Progenitor cell of endocrine pancreas (in vitro differentiated cells): ENCODE measurements at regions not wholly inside any gene's neighbourhood (a gene's known extent, or its start where the extent isn't known, plus 50 kb on each side); places are given as distances from the start of the nearest gene placed in this dataset.

Experiments used
- DNase-seq: peaks from one replicate; pipeline ENCODE4 v3.0.0; 2021; ENCODE audit warnings: low spot score; ENCODE audit not compliant: unreplicated experiment
- H3K27ac Mint-ChIP-seq: 2 replicates; pipeline ENCODE4 v1.8.0; 2021; ENCODE audit warnings: mild to moderate bottlenecking, moderate library complexity, mixed read lengths
- H3K27me3 Mint-ChIP-seq: 2 replicates; pipeline ENCODE4 v1.8.0; 2021; ENCODE audit warnings: mixed read lengths
- H3K36me3 Mint-ChIP-seq: 2 replicates; pipeline ENCODE4 v1.8.0; 2022; ENCODE audit warnings: mixed read lengths; ENCODE audit not compliant: insufficient read depth
- H3K4me1 Mint-ChIP-seq: 2 replicates; pipeline ENCODE4 v1.8.0; 2021; ENCODE audit warnings: low read depth, mixed read lengths
- H3K4me3 Mint-ChIP-seq: 2 replicates; pipeline ENCODE4 v1.8.0; 2021; ENCODE audit warnings: low read depth, mild to moderate bottlenecking, moderate library complexity, mixed read lengths
- H3K9me3 Mint-ChIP-seq: 2 replicates; pipeline ENCODE4 v1.8.0; 2021; ENCODE audit warnings: low read depth, mixed read lengths
- CTCF ChIP-seq: fragments of 200-600 bp; sonication (generic); IDR thresholded peaks from one replicate; pipeline ENCODE4 v1.5.0; 2021; ENCODE audit warnings: antibody characterized with exemption, mild to moderate bottlenecking; ENCODE audit not compliant: unreplicated experiment

- no peaks in the 10 kb centered on the region for H3K27me3 Mint-ChIP-seq
- no peaks in the 10 kb centered on the region for H3K9me3 Mint-ChIP-seq
- H3K27ac Mint-ChIP-seq: no peak overlapping the region
- no peak for TF ChIP-seq CTCF
- no peaks in the 10 kb centered on the region for H3K36me3 Mint-ChIP-seq
- DNase-seq: no peak
- H3K4me1 Mint-ChIP-seq: peaks cover 2% of the 10 kb centered on the region
- H3K4me3 Mint-ChIP-seq: no peak overlapping the region
Observed at GRCh38 chr4:137749466-137749865, 217.2 kb upstream of the PCDH18 start.

- H3K9me3 Mint-ChIP-seq: no peaks in the 10 kb centered on the region
- H3K4me1 Mint-ChIP-seq: peaks cover 2% of the 10 kb centered on the region
- no peak for DNase-seq
- TF ChIP-seq CTCF: no peak
- no peak overlapping the region for H3K4me3 Mint-ChIP-seq
- H3K27me3 Mint-ChIP-seq: no peaks in the 10 kb centered on the region
- no peak overlapping the region for H3K27ac Mint-ChIP-seq
- no peaks in the 10 kb centered on the region for H3K36me3 Mint-ChIP-seq
Observed at GRCh38 chr4:137748616-137749015, 216.3 kb upstream of the PCDH18 start.

GRCh38 chr4:137740141-137740540 is 207.8 kb upstream of the PCDH18 start:
- peaks cover under 1% of the 10 kb centered on the region for H3K4me1 Mint-ChIP-seq
- H3K4me3 Mint-ChIP-seq: no peak overlapping the region
- no peak for DNase-seq
- no peaks in the 10 kb centered on the region for H3K36me3 Mint-ChIP-seq
- TF ChIP-seq CTCF: no peak
- H3K27me3 Mint-ChIP-seq: no peaks in the 10 kb centered on the region
- H3K27ac Mint-ChIP-seq: no peak overlapping the region
- no peaks in the 10 kb centered on the region for H3K9me3 Mint-ChIP-seq

GRCh38 chr4:137739391-137739790 is 207.1 kb upstream of the PCDH18 start:
- Mint-ChIP-seq H3K4me1 (no peaks in the 10 kb centered on the region), H3K27ac (no peak overlapping the region), H3K36me3 (no peaks in the 10 kb centered on the region), H3K4me3 (no peak overlapping the region), H3K27me3 (no peaks in the 10 kb centered on the region), H3K9me3 (peaks cover 3% of the 10 kb centered on the region)
- no peak for DNase-seq
- TF ChIP-seq CTCF: no peak

GRCh38 chr4:137738375-137738990 is 206.2 kb upstream of the PCDH18 start:
- DNase-seq: no peak
- no peaks in the 10 kb centered on the region for H3K27me3 Mint-ChIP-seq
- H3K36me3 Mint-ChIP-seq: no peaks in the 10 kb centered on the region
- TF ChIP-seq CTCF: no peak
- no peak overlapping the region for H3K27ac Mint-ChIP-seq
- peaks cover 4% of the 10 kb centered on the region for H3K9me3 Mint-ChIP-seq
- no peaks in the 10 kb centered on the region for H3K4me1 Mint-ChIP-seq
- H3K4me3 Mint-ChIP-seq: no peak overlapping the region
